Prostate gland (tissue), 2 donors: ENCODE measurements at regions not wholly inside any gene's neighbourhood (a gene's known extent, or its start where the extent isn't known, plus 50 kb on each side); places are given as distances from the start of the nearest gene placed in this dataset.

Experiments used
- POLR2A ChIP-seq: fragments of 450-650 bp; IDR thresholded peaks from one replicate; pipeline ENCODE4 v1.6.1; 2016; ENCODE audit warnings: antibody characterized with exemption, mild to moderate bottlenecking
- POLR2AphosphoS5 ChIP-seq: sonication (generic); formaldehyde crosslinking; IDR thresholded peaks from one replicate; pipeline ENCODE4 v1.6.1; 2017; ENCODE audit warnings: antibody characterized with exemption
- TF ChIP-seq, protein P1 (sequence below), 4 experiments: fragments of 200-600 bp in 2 of 4; fragments of 450-650 bp in 2 of 4; sonication (generic) in 2 of 4; IDR thresholded peaks; 1 replicate in 3 of 4; 2 replicates in 1 of 4; pipeline ENCODE4 v1.5.1; 2016 to 2019; ENCODE audit warnings: antibody characterized with exemption in 4 of 4, mild to moderate bottlenecking in 2 of 4, moderate library complexity in 2 of 4

DNA sequence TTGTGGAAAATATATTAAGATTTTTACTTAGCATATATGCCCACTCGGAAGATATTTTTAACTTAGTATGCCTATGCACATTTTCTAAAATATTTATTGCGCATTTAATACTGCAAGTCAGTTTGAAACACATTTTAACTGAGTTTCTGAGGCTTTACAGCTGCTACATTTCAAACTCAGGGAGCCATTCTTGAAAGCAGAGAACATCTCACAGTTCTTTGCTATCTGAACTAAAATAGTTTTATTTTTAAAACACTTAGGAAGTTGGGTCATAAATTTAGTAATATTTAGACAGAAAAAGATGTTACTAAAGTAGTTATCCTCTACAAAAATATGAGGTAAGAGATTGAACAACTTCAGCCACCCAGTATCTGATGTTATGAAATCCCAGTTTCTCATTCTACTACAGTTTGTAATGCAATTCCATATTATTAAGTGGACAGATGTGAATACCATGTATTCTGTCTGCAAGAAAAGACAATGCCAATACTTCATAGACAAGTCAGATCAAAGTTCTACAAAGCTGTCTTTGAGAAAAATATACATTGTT, 409.9 kb upstream of the EDIL3 start:
- TF ChIP-seq POLR2A (no peak), POLR2AphosphoS5 (no peak)
- TF ChIP-seq, protein P1, sequence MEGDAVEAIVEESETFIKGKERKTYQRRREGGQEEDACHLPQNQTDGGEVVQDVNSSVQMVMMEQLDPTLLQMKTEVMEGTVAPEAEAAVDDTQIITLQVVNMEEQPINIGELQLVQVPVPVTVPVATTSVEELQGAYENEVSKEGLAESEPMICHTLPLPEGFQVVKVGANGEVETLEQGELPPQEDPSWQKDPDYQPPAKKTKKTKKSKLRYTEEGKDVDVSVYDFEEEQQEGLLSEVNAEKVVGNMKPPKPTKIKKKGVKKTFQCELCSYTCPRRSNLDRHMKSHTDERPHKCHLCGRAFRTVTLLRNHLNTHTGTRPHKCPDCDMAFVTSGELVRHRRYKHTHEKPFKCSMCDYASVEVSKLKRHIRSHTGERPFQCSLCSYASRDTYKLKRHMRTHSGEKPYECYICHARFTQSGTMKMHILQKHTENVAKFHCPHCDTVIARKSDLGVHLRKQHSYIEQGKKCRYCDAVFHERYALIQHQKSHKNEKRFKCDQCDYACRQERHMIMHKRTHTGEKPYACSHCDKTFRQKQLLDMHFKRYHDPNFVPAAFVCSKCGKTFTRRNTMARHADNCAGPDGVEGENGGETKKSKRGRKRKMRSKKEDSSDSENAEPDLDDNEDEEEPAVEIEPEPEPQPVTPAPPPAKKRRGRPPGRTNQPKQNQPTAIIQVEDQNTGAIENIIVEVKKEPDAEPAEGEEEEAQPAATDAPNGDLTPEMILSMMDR (IDR thresholded peaks at IDR 0.05), result no peak
